Duodenal mucosa (tissue), 2 donors: ENCODE measurements at regions not wholly inside any gene's neighbourhood (a gene's known extent, or its start where the extent isn't known, plus 50 kb on each side); places are given as distances from the start of the nearest gene placed in this dataset.
"Not testable (repeated sequence)": the region's sequence is repeated elsewhere in the genome, so short reads cannot be mapped to it uniquely, and the experiment has no call there.

Experiments
- H3K27ac ChIP-seq: one replicate; pipeline ENCODE4 v1.7.0; 2013; ENCODE audit warnings: low read depth, low read length
- H3K27me3 ChIP-seq, 2 donors: one replicate each; pipeline ENCODE4 v1.7.0; 2013; ENCODE audit warnings: low read length in 2 of 2, control low read depth in 1 of 2; ENCODE audit not compliant: insufficient read depth in 2 of 2, control insufficient read depth in 1 of 2
- H3K36me3 ChIP-seq, 2 donors: one replicate each; pipeline ENCODE4 v1.7.0; 2013; ENCODE audit warnings: low read length in 2 of 2, control low read depth in 1 of 2; ENCODE audit not compliant: insufficient read depth in 2 of 2, control insufficient read depth in 1 of 2
- H3K4me1 ChIP-seq, 2 donors: one replicate each; pipeline ENCODE4 v1.7.0; 2013; ENCODE audit warnings: low read length in 2 of 2, control low read depth in 1 of 2; ENCODE audit not compliant: insufficient read depth in 2 of 2, control insufficient read depth in 1 of 2
- H3K4me3 ChIP-seq, 2 donors: one replicate each; pipeline ENCODE4 v1.7.0; 2013; ENCODE audit warnings: low read length in 2 of 2, low read depth in 1 of 2
- H3K9ac ChIP-seq, 2 donors: one replicate each; pipeline ENCODE4 v1.7.0; 2013; ENCODE audit warnings: low read length in 2 of 2, low read depth in 1 of 2
- H3K9me3 ChIP-seq, 2 donors: one replicate each; pipeline ENCODE4 v1.7.0; 2013; ENCODE audit warnings: low read length in 2 of 2, control low read depth in 1 of 2; ENCODE audit not compliant: control insufficient read depth in 1 of 2

- H3K27me3 ChIP-seq = no peaks in the 10 kb centered on the region
- H3K4me3 ChIP-seq = no peak overlapping the region
- no peak overlapping the region for H3K27ac ChIP-seq
- H3K36me3 ChIP-seq = no peaks in the 10 kb centered on the region
- H3K4me1 ChIP-seq = no peaks in the 10 kb centered on the region
- no peak overlapping the region for H3K9ac ChIP-seq
- H3K9me3 ChIP-seq = peaks cover 0 to 6% of the 10 kb centered on the region in 2 donors
These were observed 78.4 kb upstream of the TMEM252 start for GRCh38 chr9:68619072-68619471.

GRCh38 chr9:68619636-68620035 is 79.0 kb upstream of the TMEM252 start:
- Histone ChIP-seq H3K9ac (no peak overlapping the region), H3K36me3 (no peaks in the 10 kb centered on the region), H3K4me3 (no peak overlapping the region), H3K27ac (no peak overlapping the region), H3K9me3 (peaks cover 0 to 6% of the 10 kb centered on the region in 2 donors), H3K27me3 (no peaks in the 10 kb centered on the region), H3K4me1 (no peaks in the 10 kb centered on the region)

GRCh38 chr9:68625559-68625958 is 79.5 kb upstream of the PIP5K1B start:
- no peak overlapping the region for H3K4me3 ChIP-seq
- no peak overlapping the region for H3K27ac ChIP-seq
- H3K9me3 ChIP-seq = no peaks in the 10 kb centered on the region
- H3K4me1 ChIP-seq = peaks cover 0 to 12% of the 10 kb centered on the region in 2 donors
- H3K36me3 ChIP-seq = no peaks in the 10 kb centered on the region
- H3K9ac ChIP-seq = no peak overlapping the region
- H3K27me3 ChIP-seq = no peaks in the 10 kb centered on the region

GRCh38 chr9:68626526-68626925 is 78.5 kb upstream of the PIP5K1B start:
- no peaks in the 10 kb centered on the region for H3K36me3 ChIP-seq
- H3K27ac ChIP-seq = no peak overlapping the region
- no peaks in the 10 kb centered on the region for H3K27me3 ChIP-seq
- H3K4me3 ChIP-seq = no peak overlapping the region
- H3K9ac ChIP-seq = no peak overlapping the region
- H3K4me1 ChIP-seq = peaks cover 0 to 12% of the 10 kb centered on the region in 2 donors
- no peaks in the 10 kb centered on the region for H3K9me3 ChIP-seq

GRCh38 chr9:68627104-68627503 is 77.9 kb upstream of the PIP5K1B start:
- Histone ChIP-seq H3K9ac (no peak overlapping the region), H3K4me3 (no peak overlapping the region), H3K36me3 (no peaks in the 10 kb centered on the region), H3K4me1 (peaks cover 0 to 12% of the 10 kb centered on the region in 2 donors), H3K27ac (no peak overlapping the region), H3K27me3 (no peaks in the 10 kb centered on the region), H3K9me3 (no peaks in the 10 kb centered on the region)

- Histone ChIP-seq H3K4me1 (peaks cover 0 to 12% of the 10 kb centered on the region in 2 donors), H3K27ac (no peak overlapping the region)
These were observed 77.4 kb upstream of the PIP5K1B start for GRCh38 chr9:68627594-68627993.

GRCh38 chr9:68629042-68629441 is 76.0 kb upstream of the PIP5K1B start:
- Histone ChIP-seq H3K9ac (no peak overlapping the region), H3K9me3 (no peaks in the 10 kb centered on the region), H3K36me3 (no peaks in the 10 kb centered on the region), H3K4me3 (no peak overlapping the region), H3K4me1 (peaks cover 0 to 12% of the 10 kb centered on the region in 2 donors), H3K27me3 (no peaks in the 10 kb centered on the region), H3K27ac (no peak overlapping the region)

More at GRCh38 chr9:68627594-68627993, 77.4 kb upstream of the PIP5K1B start:
- Histone ChIP-seq H3K4me3 (no peak overlapping the region), H3K27me3 (no peaks in the 10 kb centered on the region), H3K36me3 (no peaks in the 10 kb centered on the region), H3K9me3 (no peaks in the 10 kb centered on the region), H3K9ac (no peak overlapping the region)

- Histone ChIP-seq H3K4me1 (peaks cover 0 to 17% of the 10 kb centered on the region in 2 donors), H3K27ac (no peak overlapping the region), H3K9me3 (no peaks in the 10 kb centered on the region), H3K9ac (no peak overlapping the region), H3K36me3 (no peaks in the 10 kb centered on the region), H3K4me3 (no peak overlapping the region), H3K27me3 (no peaks in the 10 kb centered on the region)
These were observed 73.2 kb upstream of the PIP5K1B start for GRCh38 chr9:68631811-68632210.

- H3K9ac ChIP-seq = no peak overlapping the region
- peak overlapping the region in 1 of 2 donors; percentile 31 for H3K4me3 ChIP-seq
- no peaks in the 10 kb centered on the region for H3K27me3 ChIP-seq
These were observed 68.0 kb upstream of the PIP5K1B start for GRCh38 chr9:68637020-68637419.

GRCh38 chr9:68639261-68639660 is 65.8 kb upstream of the PIP5K1B start:
- not testable (repeated sequence) for H3K27ac ChIP-seq, H3K36me3 ChIP-seq, H3K4me3 ChIP-seq, H3K27me3 ChIP-seq, H3K9me3 ChIP-seq, H3K9ac ChIP-seq
- H3K4me1 ChIP-seq = peaks cover 0 to 18% of the 10 kb centered on the region in 2 donors

More at GRCh38 chr9:68637020-68637419, 68.0 kb upstream of the PIP5K1B start:
- H3K27ac ChIP-seq = no peak overlapping the region
- no peaks in the 10 kb centered on the region for H3K36me3 ChIP-seq
- no peaks in the 10 kb centered on the region for H3K9me3 ChIP-seq
- H3K4me1 ChIP-seq = peaks cover 0 to 18% of the 10 kb centered on the region in 2 donors
